ENCODE measurements at regions not wholly inside any gene's neighbourhood (a gene's known extent, or its start where the extent isn't known, plus 50 kb on each side); places are given as distances from the start of the nearest gene placed in this dataset.

DNA sequence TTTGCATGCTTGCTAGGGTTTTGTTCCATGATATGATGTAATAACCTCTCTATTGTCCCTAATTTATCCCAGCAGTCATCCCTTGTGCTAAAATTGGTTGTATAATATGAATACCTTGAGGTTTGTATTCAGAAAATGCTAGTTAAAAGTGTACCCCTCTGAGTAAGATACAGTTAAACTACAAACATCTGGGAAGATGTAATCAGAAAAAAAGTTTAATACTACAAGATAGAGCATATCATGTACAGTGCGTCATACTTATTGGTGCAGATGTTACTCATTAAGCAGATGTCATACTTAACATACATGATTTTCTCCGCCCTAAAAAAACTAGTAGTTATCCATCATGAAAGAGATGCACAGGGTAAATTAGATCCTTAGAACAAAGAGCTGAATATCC lies 336.1 kb upstream of the KCND2 start:
- TF ChIP-seq POLR2AphosphoS5 (IDR thresholded peaks at IDR 0.05; ENCODE audit: borderline replicate concordance, low read depth, low read length) (no peak), EZH2 (IDR thresholded peaks at IDR 0.05) (no peak)
